Gastroesophageal sphincter (tissue), 4 donors: ENCODE measurements at regions not wholly inside any gene's neighbourhood (a gene's known extent, or its start where the extent isn't known, plus 50 kb on each side); places are given as distances from the start of the nearest gene placed in this dataset.

Source experiments
- ATAC-seq: fragments of 150-250 bp; one replicate; pipeline ENCODE4 v1.9.1; 2016; ENCODE audit warnings: mild to moderate bottlenecking, moderate library complexity
- H3K27ac ChIP-seq, 4 donors: fragments of 200-600 bp; sonication (generic) in 3 of 4; 1 replicate in 3 of 4; 2 replicates in 1 of 4; pipeline ENCODE4 v1.5.1; 2016 to 2019
- H3K27me3 ChIP-seq: fragments of 200-600 bp; sonication (generic); one replicate; pipeline ENCODE4 v1.5.1; 2019
- H3K36me3 ChIP-seq, 2 donors: fragments of 200-600 bp; sonication (generic); one replicate each; pipeline ENCODE4 v1.5.1; 2019; ENCODE audit warnings: control low read depth in 1 of 2
- H3K4me1 ChIP-seq, 3 donors: fragments of 200-600 bp; sonication (generic); 1 replicate in 2 of 3; 2 replicates in 1 of 3; pipeline ENCODE4 v1.5.1; 2016 to 2019; ENCODE audit warnings: control low read depth in 2 of 3
- H3K4me3 ChIP-seq, 2 donors: fragments of 200-600 bp; sonication (generic); one replicate each; pipeline ENCODE4 v1.5.1; 2019; ENCODE audit warnings: mild to moderate bottlenecking in 1 of 2, moderate library complexity in 1 of 2
- H3K9me3 ChIP-seq, 3 donors: fragments of 200-600 bp; sonication (generic); one replicate each; pipeline ENCODE4 v1.5.1; 2017 to 2019; ENCODE audit warnings: control low read depth in 2 of 3
- EP300 ChIP-seq: sonication (generic); formaldehyde crosslinking; IDR thresholded peaks from one replicate; pipeline ENCODE4 v1.6.1; 2017; ENCODE audit warnings: antibody characterized with exemption, mild to moderate bottlenecking
- POLR2A ChIP-seq, 2 donors: fragments of 450-650 bp; IDR thresholded peaks; one replicate each; pipeline ENCODE4 v1.6.1; 2017; ENCODE audit warnings: antibody characterized with exemption in 2 of 2, mild to moderate bottlenecking in 2 of 2, moderate library complexity in 1 of 2
- POLR2AphosphoS5 ChIP-seq: sonication (generic); formaldehyde crosslinking; IDR thresholded peaks from one replicate; pipeline ENCODE4 v1.6.1; 2017; ENCODE audit warnings: antibody characterized with exemption
- WGBS, 2 donors: methylation state at CpG; one replicate each; pipeline ENCODE4 v1.1.5; 2018; ENCODE audit warnings: low coverage in 1 of 2; 5-methylcytosine and 5-hydroxymethylcytosine counted together
- TF ChIP-seq, protein P1 (sequence below), 4 experiments: fragments of 200-600 bp in 2 of 4; fragments of 450-650 bp in 2 of 4; sonication (generic) in 1 of 4; IDR thresholded peaks; one replicate each; pipeline ENCODE4 v1.5.1; 2017 to 2019; ENCODE audit warnings: antibody characterized with exemption in 4 of 4, mild to moderate bottlenecking in 2 of 4, moderate library complexity in 2 of 4

DNA sequence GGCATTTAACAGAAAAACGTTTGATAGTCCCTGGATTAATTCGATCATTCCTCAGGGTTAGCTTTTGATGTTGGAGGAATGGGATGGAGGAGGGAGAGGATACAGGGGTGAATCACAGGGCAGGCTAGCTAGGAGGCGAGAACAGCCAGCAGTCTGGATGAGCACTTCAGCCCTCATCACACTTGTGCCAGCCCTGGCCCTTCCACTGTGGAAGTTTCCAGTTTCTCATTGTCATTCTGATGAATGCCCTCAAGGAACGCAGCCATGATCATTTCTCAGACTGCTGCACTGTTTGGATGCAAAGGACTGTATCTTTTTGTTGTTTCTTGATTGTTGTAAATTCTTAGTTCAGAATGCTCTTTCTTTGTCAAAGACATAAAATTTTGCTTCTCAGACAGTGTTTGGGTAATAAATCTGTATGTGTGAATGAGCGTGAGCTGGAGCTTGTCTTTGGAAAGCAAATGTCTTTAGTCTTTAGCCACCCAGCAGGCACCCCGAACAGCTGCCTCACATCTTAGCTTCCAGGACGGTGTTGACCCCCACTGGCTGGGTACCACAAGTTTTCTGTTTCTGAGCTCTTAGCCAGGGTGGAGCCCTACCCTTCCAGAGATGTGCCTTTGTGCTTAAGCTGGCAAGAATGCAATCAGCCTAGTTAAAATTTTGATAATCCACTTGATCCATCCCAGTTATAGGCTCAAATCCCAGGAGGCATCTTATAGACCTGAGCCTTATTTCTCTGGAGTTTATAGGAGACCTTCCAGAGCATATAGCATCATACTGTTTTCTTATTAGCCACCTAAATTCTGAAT lies 121.1 kb downstream of the PDCD6IP start:
- Histone ChIP-seq H3K4me1 (no peaks in the 10 kb centered on the region), H3K27ac (no peak overlapping the region), H3K36me3 (no peaks in the 10 kb centered on the region), H3K9me3 (no peaks in the 10 kb centered on the region), H3K27me3 (no peaks in the 10 kb centered on the region), H3K4me3 (no peak overlapping the region)
- ATAC-seq, result no peak
- no peak for TF ChIP-seq EP300
- no peak for TF ChIP-seq POLR2AphosphoS5
- TF ChIP-seq POLR2A (IDR thresholded peaks at IDR 0.05), result no peak
- TF ChIP-seq, protein P1, sequence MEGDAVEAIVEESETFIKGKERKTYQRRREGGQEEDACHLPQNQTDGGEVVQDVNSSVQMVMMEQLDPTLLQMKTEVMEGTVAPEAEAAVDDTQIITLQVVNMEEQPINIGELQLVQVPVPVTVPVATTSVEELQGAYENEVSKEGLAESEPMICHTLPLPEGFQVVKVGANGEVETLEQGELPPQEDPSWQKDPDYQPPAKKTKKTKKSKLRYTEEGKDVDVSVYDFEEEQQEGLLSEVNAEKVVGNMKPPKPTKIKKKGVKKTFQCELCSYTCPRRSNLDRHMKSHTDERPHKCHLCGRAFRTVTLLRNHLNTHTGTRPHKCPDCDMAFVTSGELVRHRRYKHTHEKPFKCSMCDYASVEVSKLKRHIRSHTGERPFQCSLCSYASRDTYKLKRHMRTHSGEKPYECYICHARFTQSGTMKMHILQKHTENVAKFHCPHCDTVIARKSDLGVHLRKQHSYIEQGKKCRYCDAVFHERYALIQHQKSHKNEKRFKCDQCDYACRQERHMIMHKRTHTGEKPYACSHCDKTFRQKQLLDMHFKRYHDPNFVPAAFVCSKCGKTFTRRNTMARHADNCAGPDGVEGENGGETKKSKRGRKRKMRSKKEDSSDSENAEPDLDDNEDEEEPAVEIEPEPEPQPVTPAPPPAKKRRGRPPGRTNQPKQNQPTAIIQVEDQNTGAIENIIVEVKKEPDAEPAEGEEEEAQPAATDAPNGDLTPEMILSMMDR (IDR thresholded peaks at IDR 0.05), result no peak
- 39 to 59% methylated on average over 3 to 6 of the region's 7 CpGs for WGBS, 2 donors

DNA sequence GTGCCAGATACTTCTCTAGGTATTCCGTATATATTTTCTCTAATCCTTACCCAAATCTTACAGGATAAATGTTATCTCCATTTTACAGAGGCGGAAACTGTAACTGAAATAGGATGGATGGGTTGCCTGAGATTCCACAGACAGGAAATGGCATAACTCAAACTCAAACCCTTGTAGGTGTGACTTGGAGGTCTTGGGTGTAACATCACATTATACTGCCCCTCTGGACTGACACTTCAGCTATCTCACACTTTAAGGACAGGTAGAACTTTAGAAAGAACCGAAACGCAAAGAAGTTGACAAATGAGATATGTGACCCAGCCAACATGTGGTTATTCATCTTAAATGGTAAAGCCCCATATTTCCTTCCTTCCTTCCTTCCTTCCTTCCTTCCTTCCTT lies 122.1 kb downstream of the PDCD6IP start:
- Histone ChIP-seq H3K27me3 (no peaks in the 10 kb centered on the region), H3K9me3 (no peaks in the 10 kb centered on the region), H3K4me3 (no peak overlapping the region), H3K36me3 (no peaks in the 10 kb centered on the region), H3K4me1 (no peaks in the 10 kb centered on the region), H3K27ac (no peak overlapping the region)
- TF ChIP-seq, protein P1 (IDR thresholded peaks at IDR 0.05), result no peak
- no peak for TF ChIP-seq EP300
- TF ChIP-seq POLR2A (IDR thresholded peaks at IDR 0.05), result no peak
- TF ChIP-seq POLR2AphosphoS5, result no peak
- ATAC-seq, result no peak
- WGBS, 2 donors, result 87 to 91% methylated on average over 4 of the region's 4 CpGs

DNA sequence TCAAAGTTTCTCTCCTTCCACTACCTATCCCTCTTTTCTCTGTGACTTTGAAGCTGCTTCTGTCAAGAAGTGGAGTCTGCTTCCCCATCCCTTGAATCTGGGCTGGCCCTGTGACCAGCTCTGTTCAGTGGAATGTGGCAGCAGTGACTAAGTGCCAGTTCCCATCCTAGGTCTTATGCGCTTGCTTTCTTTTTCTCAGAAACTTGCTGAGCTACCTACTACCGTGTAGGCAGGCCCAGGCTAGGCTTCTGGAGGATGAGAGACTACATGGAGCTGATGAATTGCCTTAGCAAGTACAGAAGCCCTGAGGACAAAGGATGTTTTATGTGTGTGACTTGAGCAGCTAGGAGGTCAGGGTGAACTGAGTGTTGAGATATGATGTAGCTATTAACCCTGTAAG lies 123.2 kb downstream of the PDCD6IP start:
- H3K27me3 ChIP-seq, result no peaks in the 10 kb centered on the region
- WGBS, 2 donors, result 100% methylated on average over 1 to 2 of the region's 2 CpGs
- no peak overlapping the region for H3K27ac ChIP-seq
- TF ChIP-seq POLR2A (IDR thresholded peaks at IDR 0.05), result no peak
- TF ChIP-seq POLR2AphosphoS5, result no peak
- no peaks in the 10 kb centered on the region for H3K9me3 ChIP-seq
- H3K4me3 ChIP-seq, result no peak overlapping the region
- H3K4me1 ChIP-seq, result no peaks in the 10 kb centered on the region
- H3K36me3 ChIP-seq, result no peaks in the 10 kb centered on the region
- no peak for ATAC-seq

DNA sequence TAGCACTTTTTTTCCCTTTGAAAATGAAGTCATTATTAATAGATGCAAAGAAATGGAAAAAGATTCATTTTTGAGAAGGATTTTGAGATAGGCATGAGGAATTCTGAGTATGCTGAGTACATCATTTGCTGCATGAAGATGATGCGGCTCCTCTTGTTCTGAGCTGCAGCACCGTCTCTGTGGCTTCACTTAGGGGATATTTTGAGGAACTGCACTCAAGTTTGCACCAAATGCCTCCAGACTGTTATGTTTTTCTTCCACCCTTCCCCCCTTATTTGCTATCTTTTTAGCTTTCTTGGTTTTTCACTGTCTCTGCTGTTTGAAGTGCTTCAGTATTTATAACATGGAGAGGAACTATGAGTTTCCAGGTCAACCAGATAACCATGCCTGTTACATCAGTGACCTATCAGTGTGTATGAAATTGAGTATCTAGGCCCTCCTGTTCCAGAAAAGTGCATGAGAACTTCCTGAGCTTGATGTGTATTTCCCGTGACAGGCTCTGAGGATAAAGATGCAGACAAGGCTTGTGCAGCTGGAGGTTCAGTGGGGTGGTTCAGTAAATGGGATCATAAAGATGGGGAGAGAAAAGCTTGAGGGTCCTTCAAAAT lies 128.7 kb downstream of the PDCD6IP start:
- Histone ChIP-seq H3K4me1 (no peaks in the 10 kb centered on the region), H3K9me3 (no peaks in the 10 kb centered on the region), H3K27ac (no peak overlapping the region), H3K4me3 (no peak overlapping the region), H3K27me3 (no peaks in the 10 kb centered on the region), H3K36me3 (no peaks in the 10 kb centered on the region)
- WGBS, 2 donors, result 80 to 86% methylated on average over 2 to 3 of the region's 3 CpGs
- TF ChIP-seq POLR2A (IDR thresholded peaks at IDR 0.05) (no peak), EP300 (no peak), POLR2AphosphoS5 (no peak)
- TF ChIP-seq, protein P1 (IDR thresholded peaks at IDR 0.05), result no peak
- ATAC-seq, result no peak

DNA sequence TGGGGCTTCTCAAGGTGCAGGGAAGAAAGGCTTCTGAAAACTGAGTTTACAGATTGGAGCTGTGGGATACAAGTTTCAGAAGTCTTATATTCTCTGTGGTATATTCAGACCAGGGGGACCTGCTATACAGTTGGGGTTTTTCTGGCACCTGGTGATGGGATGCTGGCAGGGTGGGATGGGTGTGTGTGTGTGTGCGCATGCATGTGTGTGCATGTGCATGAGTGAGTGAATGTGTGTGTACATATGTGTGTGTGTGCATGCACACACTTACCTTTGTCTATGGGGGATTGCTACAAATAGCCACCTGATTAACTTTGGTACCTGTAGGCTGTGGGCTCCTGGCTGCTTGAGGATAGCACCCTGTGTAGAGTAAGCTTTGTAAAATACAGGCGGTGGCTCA lies 131.4 kb downstream of the PDCD6IP start:
- ATAC-seq, result no peak
- TF ChIP-seq, protein P1 (IDR thresholded peaks at IDR 0.05), result no peak
- no peak for TF ChIP-seq POLR2A (IDR thresholded peaks at IDR 0.05)
- H3K9me3 ChIP-seq, result no peaks in the 10 kb centered on the region
- WGBS, 2 donors, result 60 to 90% methylated on average over 1 to 2 of the region's 2 CpGs
- H3K27ac ChIP-seq, result no peak overlapping the region
- H3K27me3 ChIP-seq, result no peaks in the 10 kb centered on the region
- no peak overlapping the region for H3K4me3 ChIP-seq
- no peaks in the 10 kb centered on the region for H3K4me1 ChIP-seq
- H3K36me3 ChIP-seq, result no peaks in the 10 kb centered on the region
